ENCODE measurements at regions not wholly inside any gene's neighbourhood (a gene's known extent, or its start where the extent isn't known, plus 50 kb on each side); places are given as distances from the start of the nearest gene placed in this dataset.
"Not testable (repeated sequence)": the region's sequence is repeated elsewhere in the genome, so short reads cannot be mapped to it uniquely, and the experiment has no call there.

GRCh38 chr12:131395971-131396573 lies 314.8 kb upstream of the SFSWAP start:
- H3K36me3 Mint-ChIP-seq (ENCODE audit: unreplicated experiment), result no peaks in the 10 kb centered on the region
- H3K4me1 Mint-ChIP-seq (ENCODE audit: unreplicated experiment), result no peaks in the 10 kb centered on the region
- TF ChIP-seq, protein P1, sequence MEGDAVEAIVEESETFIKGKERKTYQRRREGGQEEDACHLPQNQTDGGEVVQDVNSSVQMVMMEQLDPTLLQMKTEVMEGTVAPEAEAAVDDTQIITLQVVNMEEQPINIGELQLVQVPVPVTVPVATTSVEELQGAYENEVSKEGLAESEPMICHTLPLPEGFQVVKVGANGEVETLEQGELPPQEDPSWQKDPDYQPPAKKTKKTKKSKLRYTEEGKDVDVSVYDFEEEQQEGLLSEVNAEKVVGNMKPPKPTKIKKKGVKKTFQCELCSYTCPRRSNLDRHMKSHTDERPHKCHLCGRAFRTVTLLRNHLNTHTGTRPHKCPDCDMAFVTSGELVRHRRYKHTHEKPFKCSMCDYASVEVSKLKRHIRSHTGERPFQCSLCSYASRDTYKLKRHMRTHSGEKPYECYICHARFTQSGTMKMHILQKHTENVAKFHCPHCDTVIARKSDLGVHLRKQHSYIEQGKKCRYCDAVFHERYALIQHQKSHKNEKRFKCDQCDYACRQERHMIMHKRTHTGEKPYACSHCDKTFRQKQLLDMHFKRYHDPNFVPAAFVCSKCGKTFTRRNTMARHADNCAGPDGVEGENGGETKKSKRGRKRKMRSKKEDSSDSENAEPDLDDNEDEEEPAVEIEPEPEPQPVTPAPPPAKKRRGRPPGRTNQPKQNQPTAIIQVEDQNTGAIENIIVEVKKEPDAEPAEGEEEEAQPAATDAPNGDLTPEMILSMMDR (IDR thresholded peaks at IDR 0.05), result no peak
- DNase-seq (ENCODE audit: extremely low spot score, unreplicated experiment), result no peak
- H3K4me3 Mint-ChIP-seq (ENCODE audit: unreplicated experiment), result no peak overlapping the region
- no peaks in the 10 kb centered on the region for H3K27me3 Mint-ChIP-seq (ENCODE audit: unreplicated experiment)
- no peak overlapping the region for H3K27ac Mint-ChIP-seq (ENCODE audit: unreplicated experiment)
- H3K9me3 Mint-ChIP-seq (ENCODE audit: unreplicated experiment), result peaks cover 22% of the 10 kb centered on the region

DNA sequence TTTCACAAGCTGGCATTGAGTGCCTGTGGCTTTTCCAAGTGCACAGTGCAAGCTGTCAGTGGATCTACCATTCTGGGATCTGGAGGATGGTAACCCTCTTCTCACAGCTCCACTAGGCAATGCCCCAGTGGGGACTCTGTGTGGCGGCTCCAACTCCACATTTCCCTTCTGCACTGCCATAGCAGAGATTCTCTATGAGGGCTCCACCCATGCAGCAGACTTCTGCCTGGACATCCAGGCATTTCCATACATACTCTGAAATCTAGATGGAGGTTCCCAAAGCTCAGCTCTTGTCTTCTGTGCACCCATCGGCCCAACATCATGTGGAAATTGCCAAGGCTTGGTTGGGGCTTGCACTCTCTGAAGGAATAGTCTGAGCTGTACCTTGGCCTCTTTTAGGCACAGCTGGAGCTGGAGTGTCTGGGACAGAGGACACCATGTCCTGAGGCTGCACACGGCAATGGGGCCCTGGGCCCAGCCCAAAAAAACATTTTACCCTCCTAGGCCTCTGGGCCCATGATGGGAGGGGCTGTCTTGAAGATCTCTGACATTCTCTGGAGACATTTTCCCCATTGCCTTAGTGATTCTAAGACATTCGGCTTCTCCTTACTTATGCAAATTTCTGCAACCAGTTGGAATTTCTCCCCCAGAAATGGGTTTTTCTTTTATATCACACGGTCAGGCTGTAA lies 313.3 kb upstream of the SFSWAP start:
- no peak for DNase-seq (ENCODE audit: extremely low spot score, unreplicated experiment)
- no peaks in the 10 kb centered on the region for H3K36me3 Mint-ChIP-seq (ENCODE audit: unreplicated experiment)

DNA sequence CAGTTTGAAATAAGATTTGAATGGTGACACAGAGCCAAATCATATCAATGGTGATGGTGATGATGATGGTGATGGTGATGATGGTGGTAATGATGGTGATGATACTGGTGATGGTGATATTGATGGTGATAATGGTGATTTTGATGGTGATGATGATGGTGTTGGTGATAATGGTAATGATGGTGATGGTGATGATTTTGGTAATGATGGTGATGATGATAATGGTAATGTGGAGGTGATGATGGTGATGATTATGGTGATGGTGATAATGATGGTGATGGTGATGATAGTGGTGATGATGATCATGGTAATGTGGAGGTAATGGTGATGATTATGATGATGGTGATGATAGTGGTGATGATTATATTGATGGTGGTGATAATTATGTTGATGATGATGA lies 311.9 kb upstream of the SFSWAP start:
- Mint-ChIP-seq H3K36me3 (ENCODE audit: unreplicated experiment) (no peaks in the 10 kb centered on the region), H3K27me3 (ENCODE audit: unreplicated experiment) (no peaks in the 10 kb centered on the region), H3K4me1 (ENCODE audit: unreplicated experiment) (no peaks in the 10 kb centered on the region), H3K9me3 (ENCODE audit: unreplicated experiment) (peaks cover 20% of the 10 kb centered on the region), H3K4me3 (ENCODE audit: unreplicated experiment) (no peak overlapping the region), H3K27ac (ENCODE audit: unreplicated experiment) (no peak overlapping the region)
- DNase-seq (ENCODE audit: extremely low spot score, unreplicated experiment), result no peak
- TF ChIP-seq, protein P1 (IDR thresholded peaks at IDR 0.05), result no peak

More for the DNA sequence above, 313.3 kb upstream of the SFSWAP start:
- Mint-ChIP-seq H3K4me1 (ENCODE audit: unreplicated experiment) (no peaks in the 10 kb centered on the region), H3K9me3 (ENCODE audit: unreplicated experiment) (peaks cover 22% of the 10 kb centered on the region), H3K27ac (ENCODE audit: unreplicated experiment) (no peak overlapping the region), H3K4me3 (ENCODE audit: unreplicated experiment) (no peak overlapping the region), H3K27me3 (ENCODE audit: unreplicated experiment) (no peaks in the 10 kb centered on the region)
- TF ChIP-seq, protein P1 (IDR thresholded peaks at IDR 0.05), result no peak

- not testable (repeated sequence) for H3K36me3 Mint-ChIP-seq (ENCODE audit: unreplicated experiment); H3K27ac Mint-ChIP-seq (ENCODE audit: unreplicated experiment); H3K4me3 Mint-ChIP-seq (ENCODE audit: unreplicated experiment); H3K27me3 Mint-ChIP-seq (ENCODE audit: unreplicated experiment); H3K4me1 Mint-ChIP-seq (ENCODE audit: unreplicated experiment); DNase-seq (ENCODE audit: extremely low spot score, unreplicated experiment)
- peaks cover 18% of the 10 kb centered on the region for H3K9me3 Mint-ChIP-seq (ENCODE audit: unreplicated experiment)
These were observed 310.1 kb upstream of the SFSWAP start for GRCh38 chr12:131400668-131401294.

- not testable (repeated sequence) for H3K36me3 Mint-ChIP-seq (ENCODE audit: unreplicated experiment); H3K27ac Mint-ChIP-seq (ENCODE audit: unreplicated experiment); H3K4me3 Mint-ChIP-seq (ENCODE audit: unreplicated experiment); H3K27me3 Mint-ChIP-seq (ENCODE audit: unreplicated experiment); DNase-seq (ENCODE audit: extremely low spot score, unreplicated experiment); H3K4me1 Mint-ChIP-seq (ENCODE audit: unreplicated experiment)
- peaks cover 28% of the 10 kb centered on the region for H3K9me3 Mint-ChIP-seq (ENCODE audit: unreplicated experiment)
These were observed 308.8 kb upstream of the SFSWAP start for GRCh38 chr12:131401907-131402633.
